NOMO-1 (cell line): ENCODE measurements at regions not wholly inside any gene's neighbourhood (a gene's known extent, or its start where the extent isn't known, plus 50 kb on each side); places are given as distances from the start of the nearest gene placed in this dataset.

Experiments used
- DNase-seq, 2 experiments: peaks; one replicate each; lab custom pipeline; 2025; ENCODE audit not compliant: unreplicated experiment in 2 of 2; lab: John Stamatoyannopoulos, UW

DNA sequence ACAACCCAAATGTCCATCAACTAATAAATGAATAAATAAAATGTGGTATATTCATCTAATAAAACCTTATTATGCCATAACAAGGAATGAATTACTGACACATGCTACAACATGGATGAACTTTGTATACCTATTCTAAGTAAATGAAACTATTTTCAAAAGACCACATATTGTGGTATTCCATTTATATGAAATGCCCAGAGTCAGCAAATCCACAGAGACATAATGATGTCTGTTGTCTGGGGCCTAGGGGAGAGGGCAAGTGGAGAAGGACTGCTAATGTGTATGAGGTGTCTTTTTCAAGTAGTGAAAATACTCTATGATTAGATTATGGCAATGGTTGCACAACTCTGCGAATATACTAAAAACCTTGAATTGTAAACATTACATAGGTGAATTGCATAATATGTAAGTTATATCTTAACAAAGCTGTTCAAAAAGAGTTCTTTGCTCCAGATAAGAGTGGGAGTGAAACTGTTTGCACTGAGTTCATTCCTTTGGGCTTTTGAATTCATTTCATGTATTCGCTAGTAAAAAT lies 464.2 kb downstream of the NUF2 start:
- DNase-seq: no peak

- DNase-seq: no peak
Observed at GRCh38 chr1:163789911-163790310, 468.2 kb downstream of the NUF2 start.

- no peak for DNase-seq
Observed at GRCh38 chr1:163794551-163794950, 472.8 kb downstream of the NUF2 start.

DNA sequence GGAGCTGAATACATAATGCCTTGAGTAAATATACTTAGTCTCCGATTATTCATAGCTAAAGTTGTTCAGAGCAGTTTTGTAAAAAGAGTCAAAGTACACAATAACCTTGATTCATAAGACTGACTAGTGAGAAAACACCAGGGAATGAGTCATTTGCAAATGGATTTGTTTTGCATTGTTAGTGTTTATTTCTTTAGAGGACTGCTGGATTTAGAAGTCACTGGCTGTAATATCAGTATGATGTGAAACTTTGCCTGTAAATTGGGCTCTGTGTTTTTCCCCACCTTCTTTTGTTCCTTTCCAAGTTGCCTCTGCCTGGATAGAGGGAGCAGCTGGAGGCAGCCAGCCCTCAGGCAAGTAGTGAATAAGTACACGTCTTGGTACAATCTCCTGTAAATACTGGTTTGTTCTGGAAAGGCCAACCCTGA lies 474.7 kb downstream of the NUF2 start:
- no peak for DNase-seq

DNA sequence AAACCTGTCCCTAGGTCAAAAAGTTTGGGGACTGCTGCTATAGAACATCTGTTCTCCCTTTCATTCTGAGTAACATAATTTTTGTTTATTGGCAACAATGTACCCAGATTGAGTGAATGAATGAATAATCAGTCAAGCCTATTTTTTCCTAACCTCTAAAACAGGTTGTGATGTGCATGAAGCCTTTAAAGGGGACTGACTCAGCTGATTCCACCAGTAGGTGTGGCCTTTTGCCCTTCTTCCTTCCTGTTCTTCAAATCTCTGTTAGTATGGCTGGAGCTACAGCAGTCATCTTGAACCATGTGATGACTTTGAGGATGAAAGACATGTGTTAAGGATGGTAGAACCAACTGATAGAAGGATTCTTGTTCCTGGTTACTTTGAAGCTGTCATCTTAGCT lies 476.1 kb downstream of the NUF2 start:
- no peak for DNase-seq

DNA sequence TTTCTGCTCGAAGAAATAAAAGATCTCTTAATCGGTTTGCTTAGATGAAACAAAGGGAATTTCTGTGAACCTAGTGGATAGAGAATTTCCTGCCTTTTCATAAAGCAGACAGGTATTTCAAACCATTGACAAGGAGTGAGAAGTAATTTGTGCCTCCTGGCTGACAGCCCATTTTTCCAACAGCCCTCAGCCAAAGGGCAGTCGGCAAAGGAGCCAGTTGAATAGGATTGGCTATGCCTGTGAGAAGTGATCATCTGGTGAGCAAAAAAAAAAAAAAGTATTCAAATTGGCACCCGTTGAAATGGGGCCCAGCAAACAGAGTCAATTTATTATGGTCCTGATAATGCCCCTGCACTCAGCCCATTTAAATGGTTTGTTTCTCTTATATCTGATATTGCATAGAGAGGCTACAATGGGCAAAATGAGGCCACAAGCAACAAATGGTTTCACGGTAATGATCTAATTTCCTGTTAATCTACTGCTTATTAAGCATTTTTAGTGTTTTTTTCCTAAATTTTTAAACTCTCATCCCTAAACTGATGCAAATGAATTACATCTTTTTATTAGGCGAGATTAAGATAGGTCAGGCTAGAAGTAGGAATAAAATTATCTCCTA lies 477.5 kb downstream of the NUF2 start:
- no peak for DNase-seq

DNA sequence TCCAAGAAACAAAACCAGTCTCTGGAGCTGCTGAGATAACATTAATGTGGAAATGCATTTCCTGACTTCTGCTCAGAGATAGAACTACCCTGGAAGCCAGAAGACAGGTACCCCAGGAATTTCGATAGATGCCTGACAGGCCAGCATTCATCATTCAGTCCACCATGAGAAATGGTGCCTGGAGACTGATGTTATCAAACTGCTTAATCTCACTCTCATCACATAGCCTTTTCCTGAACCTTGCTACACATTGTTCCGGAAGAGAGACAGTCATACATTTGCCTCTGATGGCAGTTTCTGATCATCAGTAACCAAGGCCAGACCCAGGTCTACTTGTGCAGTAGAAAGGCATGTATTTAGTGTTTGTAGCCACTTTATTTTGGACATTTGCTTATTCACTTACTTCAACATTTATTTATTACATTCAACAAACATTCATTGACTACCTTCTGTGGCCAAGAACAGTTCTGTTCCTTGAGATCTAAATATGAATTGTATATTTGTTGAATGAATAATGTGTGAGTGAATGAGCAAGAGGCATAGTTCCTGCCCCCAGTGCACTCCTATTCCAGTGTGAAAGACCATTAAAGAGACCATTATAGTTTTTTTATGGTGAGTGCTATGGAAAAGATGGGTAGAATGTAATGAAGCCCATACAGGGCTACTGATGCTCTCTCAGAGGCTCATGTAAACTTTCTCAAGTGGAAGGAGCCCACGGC lies 485.7 kb downstream of the NUF2 start:
- DNase-seq: no peak

DNA sequence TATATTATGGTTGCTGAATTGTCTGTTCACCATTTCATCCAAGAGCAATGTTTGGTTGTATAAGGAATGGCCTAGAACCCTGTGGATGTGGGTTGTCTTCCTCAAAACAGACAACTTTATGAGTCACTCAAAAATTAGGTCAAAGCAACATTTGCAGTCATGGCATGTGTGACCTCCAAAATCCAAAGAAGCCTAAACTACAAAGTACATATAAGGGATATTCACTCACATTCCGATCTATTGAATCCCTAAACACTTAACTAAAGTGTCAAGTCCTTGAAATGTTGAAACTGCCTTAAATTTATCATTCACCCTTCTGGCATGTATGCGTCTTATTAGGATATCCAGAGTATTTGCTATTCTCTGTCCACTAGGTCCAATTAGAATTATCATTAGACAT lies 491.5 kb downstream of the NUF2 start:
- no peak for DNase-seq

GRCh38 chr1:163820226-163820625 lies 498.5 kb downstream of the NUF2 start:
- DNase-seq: no peak

DNA sequence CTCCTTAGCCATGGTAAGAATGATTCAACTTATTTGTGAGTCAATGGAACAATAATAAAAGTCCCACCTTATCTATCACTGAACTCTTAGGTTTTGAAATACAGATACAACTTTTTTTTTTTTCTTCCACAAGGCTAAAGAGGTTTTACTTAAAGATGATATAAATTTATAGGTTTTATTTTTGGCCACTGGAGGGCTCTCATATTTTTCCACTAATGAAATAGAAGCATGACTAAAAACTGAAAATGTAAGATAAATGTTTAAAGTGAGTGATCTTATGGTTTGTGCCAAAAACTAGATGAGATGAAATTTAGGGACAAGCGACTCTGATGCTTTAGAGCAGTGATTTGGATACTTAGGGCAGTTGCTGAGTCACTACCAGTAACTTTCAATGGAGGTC lies 499.0 kb downstream of the NUF2 start:
- no peak for DNase-seq

- no peak for DNase-seq
Observed at GRCh38 chr1:163821679-163822078, 499.9 kb downstream of the NUF2 start.

DNA sequence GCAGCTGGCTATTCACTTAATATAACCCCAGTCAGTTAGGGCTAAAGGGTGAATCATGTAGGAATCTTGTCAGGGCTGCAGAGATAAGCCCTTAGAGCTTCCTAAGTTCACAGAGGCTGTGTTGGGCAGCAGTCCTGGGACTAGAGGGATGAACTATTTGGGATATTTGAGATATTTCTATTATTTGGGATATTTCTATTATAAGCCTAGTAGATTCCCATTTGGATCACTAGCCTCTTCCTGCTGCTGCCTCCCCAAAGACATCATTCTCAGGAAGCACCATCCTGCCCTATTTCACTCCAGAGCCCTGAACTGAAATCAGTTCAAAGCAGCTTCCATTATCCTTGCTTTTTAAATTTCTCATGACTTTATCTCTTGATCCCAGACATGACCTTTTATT lies 501.3 kb downstream of the NUF2 start:
- DNase-seq: no peak

DNA sequence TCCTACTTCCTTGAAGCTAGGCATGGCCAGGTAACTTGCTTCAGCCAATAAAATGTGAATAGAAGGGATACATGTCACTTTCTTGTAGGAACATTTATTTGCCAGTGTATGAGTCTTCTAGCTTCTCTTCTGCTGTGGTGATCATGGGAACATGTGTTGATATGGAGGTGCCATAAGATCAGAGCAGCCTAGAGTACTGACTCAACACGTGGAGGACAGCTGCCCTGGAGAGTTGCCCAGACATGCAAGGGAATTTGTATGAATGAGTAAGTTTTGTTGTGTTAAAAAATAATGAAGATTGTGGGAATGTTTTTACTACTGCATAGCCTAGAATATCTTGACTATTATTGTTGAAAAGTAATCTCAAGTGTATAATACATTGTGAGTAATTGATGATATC lies 502.3 kb downstream of the NUF2 start:
- DNase-seq: no peak

GRCh38 chr1:163824490-163824889 lies 502.7 kb downstream of the NUF2 start:
- no peak for DNase-seq

DNA sequence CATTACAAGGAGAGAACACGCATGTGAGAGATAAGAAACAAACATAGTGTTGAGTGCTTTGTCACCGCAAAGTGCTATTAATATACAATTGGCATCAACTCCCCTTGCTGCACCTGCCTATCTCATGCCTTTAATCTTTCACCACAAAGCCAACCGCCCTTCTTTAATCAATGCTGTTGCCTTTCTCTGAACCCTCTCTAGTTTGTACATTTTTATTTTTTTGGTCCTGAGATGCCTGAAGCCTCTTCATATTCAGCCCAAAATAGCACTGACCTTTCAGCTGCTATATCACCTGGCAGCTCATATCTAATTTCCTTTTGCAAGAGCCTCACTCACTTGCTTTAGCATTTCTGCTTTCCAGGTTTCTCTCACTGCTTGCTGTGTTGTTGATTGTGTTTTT lies 504.7 kb downstream of the NUF2 start:
- DNase-seq: no peak

- no peak for DNase-seq
Observed at GRCh38 chr1:163834778-163835177, 513.0 kb downstream of the NUF2 start.

GRCh38 chr1:163836481-163836880 lies 514.7 kb downstream of the NUF2 start:
- no peak for DNase-seq

GRCh38 chr1:163837206-163837605 lies 515.5 kb downstream of the NUF2 start:
- no peak for DNase-seq

- DNase-seq: no peak
Observed at GRCh38 chr1:163842571-163842970, 520.8 kb downstream of the NUF2 start.

GRCh38 chr1:163844459-163844858 lies 522.7 kb downstream of the NUF2 start:
- DNase-seq: no peak

DNA sequence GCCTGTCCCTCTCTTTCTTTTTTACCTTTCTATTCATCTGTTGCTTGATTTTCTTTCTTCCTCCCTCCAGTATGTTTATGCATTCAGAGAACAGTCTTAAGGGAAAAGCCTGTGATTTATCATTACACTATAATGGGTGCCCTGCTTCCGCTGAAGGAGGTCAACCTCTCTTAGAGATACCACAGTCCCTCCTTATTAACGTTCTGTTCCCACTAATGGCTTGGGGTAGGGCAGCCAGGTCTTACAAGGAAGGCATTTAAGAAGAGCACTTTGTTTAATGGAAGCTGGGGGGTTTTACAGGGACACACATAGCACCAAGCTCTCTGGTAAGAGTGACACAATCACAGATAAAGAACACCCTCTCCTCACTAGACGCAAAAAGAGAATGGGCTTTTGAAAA lies 523.5 kb downstream of the NUF2 start:
- no peak for DNase-seq

DNA sequence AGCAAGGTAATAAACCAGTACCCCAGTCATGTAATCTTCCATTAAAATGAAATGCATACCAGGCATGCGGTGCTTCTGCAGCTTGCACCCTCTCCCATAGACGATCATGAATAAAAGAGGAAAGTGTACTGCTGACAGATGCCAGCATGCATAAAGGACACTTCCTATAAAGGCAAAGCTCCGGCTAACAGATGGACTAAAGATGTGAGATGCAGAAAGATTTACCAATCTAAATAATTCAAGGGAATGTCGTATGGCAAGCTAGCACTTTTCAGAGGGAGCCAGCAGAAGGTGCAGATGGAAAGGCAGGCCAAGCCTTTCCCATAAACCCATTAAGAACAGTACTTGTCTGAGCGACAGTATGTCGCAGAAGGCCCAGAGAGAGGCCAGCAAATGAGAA lies 542.0 kb downstream of the NUF2 start:
- no peak for DNase-seq
